Lung (tissue), 11 donors: ENCODE measurements at regions not wholly inside any gene's neighbourhood (a gene's known extent, or its start where the extent isn't known, plus 50 kb on each side); places are given as distances from the start of the nearest gene placed in this dataset.

Experiments
- ATAC-seq: fragments of 200-7000 bp; cut with Tn5 transposase; one replicate; pipeline ENCODE4 v1.9.1; 2020; ENCODE audit warnings: moderate number of reproducible peaks; ENCODE audit not compliant: insufficient read depth, low FRiP score
- DNase-seq, 3 donors: peaks; one replicate each; pipeline ENCODE4 v3.0.0-alpha.2; 2013 to 2017
- H3K27ac ChIP-seq, 2 donors: one replicate each; pipeline ENCODE4 v1.5.1; 2013; ENCODE audit warnings: mild to moderate bottlenecking in 2 of 2, moderate library complexity in 2 of 2, control low read depth in 1 of 2, inconsistent platforms in 1 of 2, low read depth in 1 of 2, low read length in 1 of 2
- H3K27me3 ChIP-seq, 3 donors: one replicate each; pipeline ENCODE4 v1.5.1; 2013; ENCODE audit warnings: low read length in 2 of 3; ENCODE audit not compliant: control insufficient read depth in 3 of 3, insufficient read depth in 3 of 3
- H3K36me3 ChIP-seq, 4 donors: one replicate each; pipeline ENCODE4 v1.5.1; 2013; ENCODE audit warnings: low read length in 4 of 4, mild to moderate bottlenecking in 1 of 4, moderate library complexity in 1 of 4; ENCODE audit not compliant: control insufficient read depth in 4 of 4, insufficient read depth in 4 of 4
- H3K4me1 ChIP-seq, 5 donors: one replicate each; pipeline ENCODE4 v1.5.1; 2013; ENCODE audit warnings: low read length in 5 of 5, mild to moderate bottlenecking in 2 of 5, moderate library complexity in 1 of 5; ENCODE audit not compliant: control insufficient read depth in 5 of 5, insufficient read depth in 5 of 5
- H3K4me3 ChIP-seq: one replicate; pipeline ENCODE4 v1.5.1; 2013; ENCODE audit warnings: mild to moderate bottlenecking, control low read depth, moderate library complexity
- H3K9ac ChIP-seq, 2 donors: one replicate each; pipeline ENCODE4 v1.5.1; 2013; ENCODE audit warnings: low read length in 2 of 2, control low read depth in 1 of 2; ENCODE audit not compliant: insufficient read depth in 1 of 2
- H3K9me3 ChIP-seq, 4 donors: one replicate each; pipeline ENCODE4 v1.5.1; 2013; ENCODE audit warnings: low read length in 3 of 4, mild to moderate bottlenecking in 1 of 4, moderate library complexity in 1 of 4; ENCODE audit not compliant: control insufficient read depth in 4 of 4, insufficient read depth in 3 of 4
- WGBS, 2 donors: extraction: QIAGEN DNeasy Blood & Tissue Kit; methylation state at CpG; one replicate each; pipeline ENCODE4 v1.1.7; 2013; 5-methylcytosine and 5-hydroxymethylcytosine counted together
- TF ChIP-seq, protein P1 (sequence below): IDR thresholded peaks from 2 replicates; pipeline ENCODE4 v1.5.1; 2012; ENCODE audit warnings: mild to moderate bottlenecking; ENCODE audit errors: control extremely low read depth, extremely low read depth
- donor health status: control.
- donor health status: control.
- donor health status: Bipolar disorder and iron deficiency.
- donor health status: healthy.
- donor health status: DM: yes; HTN: yes; CAD: no.

DNA sequence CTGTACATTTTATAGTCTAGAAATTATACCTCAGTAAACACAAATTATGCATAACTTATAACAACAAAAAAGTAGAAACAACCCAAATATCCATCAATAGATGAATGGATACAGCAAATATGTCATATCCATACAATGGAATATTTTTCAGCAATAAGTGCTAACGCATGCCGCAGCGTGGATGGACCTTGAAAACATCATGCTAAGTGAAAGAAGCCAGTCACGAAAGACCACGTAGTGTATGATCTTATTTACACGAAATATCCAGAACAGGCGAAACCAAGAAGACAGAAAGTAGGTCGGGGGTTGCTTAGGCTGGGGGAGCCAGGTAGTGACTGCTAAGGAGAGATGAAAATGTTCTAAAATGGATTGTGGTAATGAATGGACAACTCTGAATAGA lies 167.1 kb upstream of the MYCN start:
- TF ChIP-seq, protein P1, sequence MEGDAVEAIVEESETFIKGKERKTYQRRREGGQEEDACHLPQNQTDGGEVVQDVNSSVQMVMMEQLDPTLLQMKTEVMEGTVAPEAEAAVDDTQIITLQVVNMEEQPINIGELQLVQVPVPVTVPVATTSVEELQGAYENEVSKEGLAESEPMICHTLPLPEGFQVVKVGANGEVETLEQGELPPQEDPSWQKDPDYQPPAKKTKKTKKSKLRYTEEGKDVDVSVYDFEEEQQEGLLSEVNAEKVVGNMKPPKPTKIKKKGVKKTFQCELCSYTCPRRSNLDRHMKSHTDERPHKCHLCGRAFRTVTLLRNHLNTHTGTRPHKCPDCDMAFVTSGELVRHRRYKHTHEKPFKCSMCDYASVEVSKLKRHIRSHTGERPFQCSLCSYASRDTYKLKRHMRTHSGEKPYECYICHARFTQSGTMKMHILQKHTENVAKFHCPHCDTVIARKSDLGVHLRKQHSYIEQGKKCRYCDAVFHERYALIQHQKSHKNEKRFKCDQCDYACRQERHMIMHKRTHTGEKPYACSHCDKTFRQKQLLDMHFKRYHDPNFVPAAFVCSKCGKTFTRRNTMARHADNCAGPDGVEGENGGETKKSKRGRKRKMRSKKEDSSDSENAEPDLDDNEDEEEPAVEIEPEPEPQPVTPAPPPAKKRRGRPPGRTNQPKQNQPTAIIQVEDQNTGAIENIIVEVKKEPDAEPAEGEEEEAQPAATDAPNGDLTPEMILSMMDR = no peak
- WGBS, 2 donors = 83 to 90% methylated on average over 8 of the region's 8 CpGs
- ATAC-seq (no peak), DNase-seq (no peak)
- Histone ChIP-seq H3K36me3 (no peaks in the 10 kb centered on the region), H3K27me3 (no peaks in the 10 kb centered on the region), H3K9ac (no peak overlapping the region), H3K4me1 (peaks cover 0 to 11% (median 3%) of the 10 kb centered on the region in 5 donors), H3K4me3 (no peak overlapping the region), H3K9me3 (peaks cover 0 to 2% (median 0%) of the 10 kb centered on the region in 4 donors), H3K27ac (no peak overlapping the region)

DNA sequence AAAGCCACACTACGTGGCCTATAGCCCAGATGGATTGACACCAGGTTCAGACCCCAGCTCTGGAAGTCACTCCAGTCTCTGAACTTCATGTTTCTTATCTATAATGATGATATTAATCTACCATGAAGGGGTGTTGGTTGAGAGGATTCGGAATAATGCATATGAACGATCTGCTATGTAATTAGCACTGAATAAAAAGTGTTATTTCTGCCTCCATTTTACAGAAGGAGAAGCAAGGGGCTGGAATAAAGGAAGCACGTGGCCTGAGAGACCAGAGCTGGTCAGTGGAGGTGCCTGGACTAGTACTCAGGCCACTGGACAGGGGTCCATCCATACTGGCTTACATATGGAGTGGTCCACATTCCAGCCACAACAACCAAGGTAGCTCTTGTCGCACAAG lies 166.5 kb upstream of the MYCN start:
- TF ChIP-seq, protein P1 = no peak
- Histone ChIP-seq H3K9me3 (peaks cover 0 to 2% (median 0%) of the 10 kb centered on the region in 4 donors), H3K27me3 (no peaks in the 10 kb centered on the region), H3K4me1 (peaks cover 0 to 4% (median 1%) of the 10 kb centered on the region in 5 donors), H3K27ac (no peak overlapping the region), H3K4me3 (no peak overlapping the region), H3K36me3 (no peaks in the 10 kb centered on the region), H3K9ac (no peak overlapping the region)
- DNase-seq (no peak), ATAC-seq (no peak)
- 92 to 97% methylated on average over 5 of the region's 5 CpGs for WGBS, 2 donors

DNA sequence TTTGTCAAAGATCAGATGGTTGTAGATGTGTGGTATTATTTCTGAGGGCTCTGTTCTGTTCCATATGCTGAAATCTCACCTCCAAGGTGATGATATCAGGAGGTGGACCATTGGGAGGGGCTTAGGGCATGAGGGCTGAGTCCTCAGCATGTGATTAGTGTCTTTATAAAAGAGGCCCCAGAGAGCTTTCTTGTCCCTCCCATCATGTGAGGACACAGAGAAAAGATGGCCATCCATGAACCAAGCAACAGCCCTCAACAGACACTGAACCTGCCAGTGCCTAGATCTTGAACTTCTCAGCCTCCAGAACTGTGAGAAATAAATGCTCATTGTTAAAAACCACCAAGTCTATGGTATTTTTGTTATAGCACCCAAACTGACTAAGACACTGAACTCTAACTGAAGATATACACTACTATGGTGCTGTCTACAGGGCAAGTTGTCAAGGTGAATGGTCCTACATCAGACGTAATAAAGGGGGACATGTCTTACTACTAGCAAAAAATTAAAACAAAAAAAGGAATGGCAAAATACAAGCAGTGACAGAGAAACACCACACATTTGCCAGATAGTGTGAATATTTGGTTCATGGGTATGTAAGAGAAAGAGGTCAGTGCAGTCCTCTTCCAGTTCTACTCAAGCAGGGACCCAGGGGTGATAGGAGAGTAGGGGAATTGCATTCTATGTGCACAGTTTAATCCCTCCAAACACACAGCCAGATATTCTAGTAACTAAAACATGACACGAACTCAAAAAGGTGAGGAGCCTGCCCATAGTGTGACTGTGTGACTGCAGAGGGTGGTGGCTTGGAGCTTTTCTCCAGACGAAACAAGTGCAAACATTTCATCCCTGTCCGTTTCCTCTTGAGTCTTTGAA lies 164.4 kb upstream of the MYCN start:
- Histone ChIP-seq H3K27me3 (no peaks in the 10 kb centered on the region), H3K9me3 (peaks cover 0 to 2% (median 0%) of the 10 kb centered on the region in 4 donors), H3K27ac (no peak overlapping the region), H3K4me3 (no peak overlapping the region), H3K9ac (no peak overlapping the region), H3K36me3 (no peaks in the 10 kb centered on the region), H3K4me1 (peaks cover 0 to 10% (median 0%) of the 10 kb centered on the region in 5 donors)
- DNase-seq (no peak), ATAC-seq (no peak)
- 60 to 80% methylated on average over 4 of the region's 4 CpGs for WGBS, 2 donors
- TF ChIP-seq, protein P1 = no peak
